Upper lobe of left lung (tissue), 6 donors: ENCODE measurements at regions not wholly inside any gene's neighbourhood (a gene's known extent, or its start where the extent isn't known, plus 50 kb on each side); places are given as distances from the start of the nearest gene placed in this dataset.

Experiments used
- ATAC-seq, 2 donors: fragments of 200-7000 bp; cut with Tn5 transposase; one replicate each; pipeline ENCODE4 v1.9.1; 2022; ENCODE audit warnings: mild to moderate bottlenecking in 2 of 2, moderate library complexity in 2 of 2; ENCODE audit not compliant: low FRiP score in 2 of 2
- DNase-seq, 2 donors: peaks; one replicate each; pipeline ENCODE4 v3.0.0-alpha.2; 2019 to 2020
- H3K27ac ChIP-seq, 4 donors: fragments of 200-600 bp; sonication (generic); one replicate each; pipeline ENCODE4 v1.5.1; 2016 to 2019
- H3K27me3 ChIP-seq, 4 donors: fragments of 200-600 bp; sonication (generic); one replicate each; pipeline ENCODE4 v1.5.1; 2017 to 2019
- H3K36me3 ChIP-seq, 4 donors: fragments of 200-600 bp; sonication (generic); one replicate each; pipeline ENCODE4 v1.5.1; 2016 to 2019
- H3K4me1 ChIP-seq, 4 donors: fragments of 200-600 bp; sonication (generic); one replicate each; pipeline ENCODE4 v1.5.1; 2018 to 2019
- H3K4me3 ChIP-seq, 4 donors: fragments of 200-600 bp; sonication (generic); one replicate each; pipeline ENCODE4 v1.5.1; 2017 to 2019; ENCODE audit warnings: mild to moderate bottlenecking in 2 of 4, moderate library complexity in 1 of 4
- H3K9me3 ChIP-seq, 4 donors: fragments of 200-600 bp; sonication (generic); one replicate each; pipeline ENCODE4 v1.5.1; 2018 to 2019
- EP300 ChIP-seq, 4 donors: sonication (generic); formaldehyde crosslinking; IDR thresholded peaks; one replicate each; pipeline ENCODE4 v1.5.1; 2017; ENCODE audit warnings: antibody characterized with exemption in 4 of 4, control low read depth in 2 of 4
- POLR2A ChIP-seq, 4 donors: fragments of 450-650 bp; IDR thresholded peaks; one replicate each; pipeline ENCODE4 v1.5.1; 2016 to 2017; ENCODE audit warnings: antibody characterized with exemption in 4 of 4, mild to moderate bottlenecking in 2 of 4
- POLR2AphosphoS5 ChIP-seq, 2 donors: sonication (generic); formaldehyde crosslinking; IDR thresholded peaks; one replicate each; pipeline ENCODE4 v1.5.1; 2017; ENCODE audit warnings: antibody characterized with exemption in 2 of 2
- WGBS, 2 donors: methylation state at CpG; one replicate each; pipeline ENCODE4 v1.1.5; 2017 to 2018; 5-methylcytosine and 5-hydroxymethylcytosine counted together
- TF ChIP-seq, protein P1 (sequence below), 6 experiments: fragments of 450-650 bp in 4 of 6; fragments of 200-600 bp in 2 of 6; sonication (generic) in 2 of 6; IDR thresholded peaks; one replicate each; pipeline ENCODE4 v1.5.1; 2016 to 2019; ENCODE audit warnings: antibody characterized with exemption in 6 of 6
- donor health status: DM: no; HTN: no; CAD: no; lungs with moderate emphysema.
- donor health status: DM: no; HTN: yes; CAD: no; lungs with severe emphysema.

DNA sequence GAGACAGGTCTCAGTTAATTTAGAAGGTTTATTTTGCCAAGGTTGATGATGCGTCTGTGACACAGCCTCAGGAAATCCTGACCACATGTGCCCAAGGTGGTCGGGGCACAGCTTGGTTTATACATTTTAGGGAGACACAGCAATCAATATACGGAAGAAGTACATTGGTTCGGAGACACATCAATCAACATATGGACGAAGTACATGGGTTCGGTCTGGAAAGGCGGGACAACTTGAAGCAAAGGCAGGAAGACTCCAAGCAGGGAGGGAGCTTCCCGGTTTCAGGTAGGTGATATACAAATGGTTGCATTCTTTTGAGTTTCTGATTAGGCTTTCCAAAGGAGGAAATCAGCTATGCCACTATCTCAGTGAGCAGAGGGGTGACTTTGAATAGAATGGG is 225.2 kb upstream of the ZFP42 start:
- WGBS, 2 donors = 93 to 96% methylated on average over 8 of the region's 8 CpGs
- Histone ChIP-seq H3K27me3 (no peaks in the 10 kb centered on the region), H3K4me1 (no peaks in the 10 kb centered on the region), H3K9me3 (peaks cover 0 to 1% (median 0%) of the 10 kb centered on the region in 4 donors), H3K36me3 (no peaks in the 10 kb centered on the region), H3K4me3 (no peak overlapping the region), H3K27ac (no peak overlapping the region)
- no peak for TF ChIP-seq EP300 (IDR thresholded peaks at IDR 0.05)
- TF ChIP-seq POLR2AphosphoS5 (IDR thresholded peaks at IDR 0.05) = no peak
- TF ChIP-seq POLR2A (IDR thresholded peaks at IDR 0.05) = no peak
- TF ChIP-seq, protein P1, sequence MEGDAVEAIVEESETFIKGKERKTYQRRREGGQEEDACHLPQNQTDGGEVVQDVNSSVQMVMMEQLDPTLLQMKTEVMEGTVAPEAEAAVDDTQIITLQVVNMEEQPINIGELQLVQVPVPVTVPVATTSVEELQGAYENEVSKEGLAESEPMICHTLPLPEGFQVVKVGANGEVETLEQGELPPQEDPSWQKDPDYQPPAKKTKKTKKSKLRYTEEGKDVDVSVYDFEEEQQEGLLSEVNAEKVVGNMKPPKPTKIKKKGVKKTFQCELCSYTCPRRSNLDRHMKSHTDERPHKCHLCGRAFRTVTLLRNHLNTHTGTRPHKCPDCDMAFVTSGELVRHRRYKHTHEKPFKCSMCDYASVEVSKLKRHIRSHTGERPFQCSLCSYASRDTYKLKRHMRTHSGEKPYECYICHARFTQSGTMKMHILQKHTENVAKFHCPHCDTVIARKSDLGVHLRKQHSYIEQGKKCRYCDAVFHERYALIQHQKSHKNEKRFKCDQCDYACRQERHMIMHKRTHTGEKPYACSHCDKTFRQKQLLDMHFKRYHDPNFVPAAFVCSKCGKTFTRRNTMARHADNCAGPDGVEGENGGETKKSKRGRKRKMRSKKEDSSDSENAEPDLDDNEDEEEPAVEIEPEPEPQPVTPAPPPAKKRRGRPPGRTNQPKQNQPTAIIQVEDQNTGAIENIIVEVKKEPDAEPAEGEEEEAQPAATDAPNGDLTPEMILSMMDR (IDR thresholded peaks at IDR 0.05) = no peak
- ATAC-seq (no peak), DNase-seq (no peak)

DNA sequence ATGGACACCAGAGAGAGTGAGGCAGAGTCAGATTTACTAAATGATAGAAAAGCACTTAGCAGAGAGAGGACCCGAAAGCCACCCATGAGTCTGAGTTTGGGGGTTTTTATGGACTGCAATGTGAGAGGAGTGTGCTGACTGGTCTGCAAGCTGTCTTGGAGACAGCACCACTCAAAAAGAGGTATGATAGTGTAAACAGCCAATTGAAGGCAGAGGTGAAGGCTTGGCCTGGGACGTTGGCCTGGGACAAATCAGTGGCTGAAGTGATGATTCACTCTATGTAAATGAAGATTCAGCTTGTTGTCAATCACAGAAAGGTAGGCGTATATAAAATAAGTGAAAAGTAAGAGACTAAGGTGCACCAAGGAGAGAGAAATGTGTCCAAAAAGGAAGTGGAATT is 217.6 kb upstream of the ZFP42 start:
- DNase-seq (no peak), ATAC-seq (no peak)
- TF ChIP-seq POLR2A (IDR thresholded peaks at IDR 0.05) (no peak), POLR2AphosphoS5 (IDR thresholded peaks at IDR 0.05) (no peak), EP300 (IDR thresholded peaks at IDR 0.05) (no peak)
- TF ChIP-seq, protein P1 (IDR thresholded peaks at IDR 0.05) = no peak
- Histone ChIP-seq H3K27me3 (no peaks in the 10 kb centered on the region), H3K36me3 (no peaks in the 10 kb centered on the region), H3K27ac (no peak overlapping the region), H3K9me3 (no peaks in the 10 kb centered on the region), H3K4me1 (no peaks in the 10 kb centered on the region), H3K4me3 (no peak overlapping the region)
- 80% methylated on average over 3 of the region's 3 CpGs for WGBS, 2 donors

DNA sequence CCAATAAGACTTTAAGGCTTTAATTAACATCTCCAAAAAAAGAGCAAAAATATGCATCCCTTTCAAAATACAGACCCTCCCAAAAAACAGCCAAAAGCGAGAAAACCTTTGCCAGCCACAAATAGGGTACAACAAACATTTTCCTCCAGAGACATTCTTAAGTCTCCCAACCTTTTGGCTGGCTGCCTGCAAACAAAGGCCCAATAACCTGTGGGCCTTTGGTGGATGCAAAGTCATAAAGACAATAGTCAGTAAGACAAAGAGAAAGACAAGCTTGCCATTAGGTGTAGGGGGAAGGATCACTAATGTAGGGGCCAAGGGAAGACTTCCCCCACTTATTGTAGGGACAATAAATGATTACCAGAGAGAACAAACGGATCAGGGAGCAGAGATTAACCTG is 215.5 kb upstream of the ZFP42 start:
- 79 to 81% methylated on average over 2 of the region's 2 CpGs for WGBS, 2 donors
- H3K36me3 ChIP-seq = no peaks in the 10 kb centered on the region
- no peak overlapping the region for H3K4me3 ChIP-seq
- no peaks in the 10 kb centered on the region for H3K27me3 ChIP-seq
- peaks cover 0 to 10% (median 4%) of the 10 kb centered on the region in 4 donors for H3K9me3 ChIP-seq
- no peaks in the 10 kb centered on the region for H3K4me1 ChIP-seq
- no peak for TF ChIP-seq EP300 (IDR thresholded peaks at IDR 0.05)
- TF ChIP-seq, protein P1 (IDR thresholded peaks at IDR 0.05) = no peak
- no peak for TF ChIP-seq POLR2AphosphoS5 (IDR thresholded peaks at IDR 0.05)
- TF ChIP-seq POLR2A (IDR thresholded peaks at IDR 0.05) = no peak
- no peak for ATAC-seq
- no peak overlapping the region for H3K27ac ChIP-seq
- no peak for DNase-seq

DNA sequence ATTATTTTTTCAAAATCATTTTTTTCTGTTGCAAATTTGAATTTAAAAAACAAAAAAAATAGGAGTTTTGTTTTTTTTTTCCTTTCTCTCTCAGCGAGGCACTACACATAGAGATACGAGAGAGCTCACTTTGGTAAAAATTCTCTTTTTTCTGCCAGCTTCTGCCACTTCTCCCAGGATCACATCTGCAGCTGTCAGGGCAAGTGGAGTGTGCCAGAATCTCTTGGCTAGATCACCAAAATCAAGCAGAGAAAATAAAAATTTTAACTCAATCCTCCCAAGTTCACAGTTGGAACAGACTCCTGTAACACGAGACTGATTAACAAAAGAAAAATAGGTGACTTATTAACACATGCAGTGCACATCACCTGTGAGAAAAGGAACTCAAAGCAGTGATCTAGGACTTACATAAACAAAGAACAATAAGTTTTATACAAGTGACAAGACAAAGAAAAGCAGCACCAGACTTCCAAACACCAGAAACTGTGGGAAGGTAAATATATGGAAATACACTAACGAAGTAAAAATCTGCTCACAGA is 213.2 kb upstream of the ZFP42 start:
- H3K4me3 ChIP-seq = no peak overlapping the region

DNA sequence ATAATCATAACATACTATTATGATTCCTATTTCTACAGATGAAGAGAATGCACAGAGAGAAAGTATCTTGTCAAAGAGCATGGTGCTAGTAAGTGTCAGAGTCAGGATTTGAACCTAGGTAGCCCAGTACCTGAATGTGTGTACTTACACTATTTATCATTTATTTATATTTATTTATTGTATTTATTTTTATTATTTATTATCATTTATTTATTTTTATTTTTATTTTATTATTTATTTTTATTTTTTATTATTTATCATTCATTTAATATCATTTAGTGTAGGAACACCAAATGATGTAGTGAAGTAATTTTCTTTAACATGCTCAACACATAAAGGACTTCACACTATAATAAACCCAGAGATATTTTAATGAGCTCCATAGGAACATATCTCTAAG is 209.4 kb upstream of the ZFP42 start:
- Histone ChIP-seq H3K9me3 (peaks cover 0 to 17% (median 10%) of the 10 kb centered on the region in 4 donors), H3K36me3 (no peaks in the 10 kb centered on the region), H3K27me3 (no peaks in the 10 kb centered on the region), H3K4me3 (no peak overlapping the region), H3K4me1 (no peaks in the 10 kb centered on the region), H3K27ac (no peak overlapping the region)
- ATAC-seq (no peak), DNase-seq (no peak)
- no peak for TF ChIP-seq EP300 (IDR thresholded peaks at IDR 0.05)
- no peak for TF ChIP-seq POLR2A (IDR thresholded peaks at IDR 0.05)
- TF ChIP-seq POLR2AphosphoS5 (IDR thresholded peaks at IDR 0.05) = no peak
- TF ChIP-seq, protein P1 (IDR thresholded peaks at IDR 0.05) = no peak

More for the DNA sequence above, 213.2 kb upstream of the ZFP42 start:
- 65 to 68% methylated on average over 4 of the region's 4 CpGs for WGBS, 2 donors
- DNase-seq (no peak), ATAC-seq (no peak)
- H3K27me3 ChIP-seq = no peaks in the 10 kb centered on the region
- TF ChIP-seq POLR2AphosphoS5 (IDR thresholded peaks at IDR 0.05) (no peak), EP300 (IDR thresholded peaks at IDR 0.05) (no peak), POLR2A (IDR thresholded peaks at IDR 0.05) (no peak)
- TF ChIP-seq, protein P1 (IDR thresholded peaks at IDR 0.05) = no peak
- H3K27ac ChIP-seq = no peak overlapping the region
- no peaks in the 10 kb centered on the region for H3K36me3 ChIP-seq
- no peaks in the 10 kb centered on the region for H3K4me1 ChIP-seq
- H3K9me3 ChIP-seq = peaks cover 0 to 10% (median 4%) of the 10 kb centered on the region in 4 donors
